Small intestine (tissue), 7 donors: ENCODE measurements at regions not wholly inside any gene's neighbourhood (a gene's known extent, or its start where the extent isn't known, plus 50 kb on each side); places are given as distances from the start of the nearest gene placed in this dataset.
A peak's percentile ranks its signal among the peaks of the same experiment; 100 is the strongest.
"Not testable (repeated sequence)": the region's sequence is repeated elsewhere in the genome, so short reads cannot be mapped to it uniquely, and the experiment has no call there.

ENCODE experiments used
- DNase-seq, 2 donors: peaks; one replicate each; pipeline versions ENCODE4 v3.0.0 to v3.0.0-alpha.2; 2013
- FAIRE-seq: peaks from 2 replicates; lab custom pipeline; 2012; peaks lifted over from hg19 to GRCh38; lab: Jason Lieb, UNC
- H3K27ac ChIP-seq, 3 donors: one replicate each; pipeline ENCODE4 v1.5.1; 2013; ENCODE audit warnings: low read length in 2 of 3, mild to moderate bottlenecking in 2 of 3, control low read depth in 1 of 3, inconsistent platforms in 1 of 3, low read depth in 1 of 3, moderate library complexity in 1 of 3
- H3K27me3 ChIP-seq, 3 donors: one replicate each; pipeline ENCODE4 v1.6.1; 2013; ENCODE audit warnings: low read length in 3 of 3, inconsistent platforms in 1 of 3; ENCODE audit not compliant: control insufficient read depth in 3 of 3, insufficient read depth in 3 of 3
- H3K36me3 ChIP-seq, 3 donors: one replicate each; pipeline ENCODE4 v1.6.1; 2013; ENCODE audit warnings: low read length in 3 of 3, inconsistent platforms in 1 of 3, low read depth in 1 of 3, mild to moderate bottlenecking in 1 of 3, moderate library complexity in 1 of 3; ENCODE audit not compliant: control insufficient read depth in 3 of 3, insufficient read depth in 2 of 3
- H3K4me1 ChIP-seq, 3 donors: one replicate each; pipeline ENCODE4 v1.6.1; 2013; ENCODE audit warnings: low read length in 2 of 3, inconsistent platforms in 1 of 3, low read depth in 1 of 3, mild to moderate bottlenecking in 1 of 3, moderate library complexity in 1 of 3; ENCODE audit not compliant: control insufficient read depth in 3 of 3, insufficient read depth in 2 of 3
- H3K4me3 ChIP-seq, 3 donors: one replicate each; pipeline ENCODE4 v1.5.1; 2013; ENCODE audit warnings: low read length in 3 of 3, control low read depth in 1 of 3, inconsistent platforms in 1 of 3, low read depth in 1 of 3, mild to moderate bottlenecking in 1 of 3, moderate library complexity in 1 of 3
- H3K9me3 ChIP-seq, 2 donors: one replicate each; pipeline ENCODE4 v1.6.1; 2013; ENCODE audit warnings: low read depth in 1 of 2, low read length in 1 of 2; ENCODE audit not compliant: control insufficient read depth in 2 of 2, insufficient read depth in 1 of 2
- WGBS, 3 donors: extraction: QIAGEN DNeasy Blood & Tissue Kit; methylation state at CpG; one replicate each; pipeline ENCODE4 v1.1.7; 2013; 5-methylcytosine and 5-hydroxymethylcytosine counted together
- donor health status: healthy with polysubstance abuse.
- donor health status: control.
- donor health status: control.
- donor health status: Bipolar disorder and iron deficiency.
- donor health status: healthy.

DNA sequence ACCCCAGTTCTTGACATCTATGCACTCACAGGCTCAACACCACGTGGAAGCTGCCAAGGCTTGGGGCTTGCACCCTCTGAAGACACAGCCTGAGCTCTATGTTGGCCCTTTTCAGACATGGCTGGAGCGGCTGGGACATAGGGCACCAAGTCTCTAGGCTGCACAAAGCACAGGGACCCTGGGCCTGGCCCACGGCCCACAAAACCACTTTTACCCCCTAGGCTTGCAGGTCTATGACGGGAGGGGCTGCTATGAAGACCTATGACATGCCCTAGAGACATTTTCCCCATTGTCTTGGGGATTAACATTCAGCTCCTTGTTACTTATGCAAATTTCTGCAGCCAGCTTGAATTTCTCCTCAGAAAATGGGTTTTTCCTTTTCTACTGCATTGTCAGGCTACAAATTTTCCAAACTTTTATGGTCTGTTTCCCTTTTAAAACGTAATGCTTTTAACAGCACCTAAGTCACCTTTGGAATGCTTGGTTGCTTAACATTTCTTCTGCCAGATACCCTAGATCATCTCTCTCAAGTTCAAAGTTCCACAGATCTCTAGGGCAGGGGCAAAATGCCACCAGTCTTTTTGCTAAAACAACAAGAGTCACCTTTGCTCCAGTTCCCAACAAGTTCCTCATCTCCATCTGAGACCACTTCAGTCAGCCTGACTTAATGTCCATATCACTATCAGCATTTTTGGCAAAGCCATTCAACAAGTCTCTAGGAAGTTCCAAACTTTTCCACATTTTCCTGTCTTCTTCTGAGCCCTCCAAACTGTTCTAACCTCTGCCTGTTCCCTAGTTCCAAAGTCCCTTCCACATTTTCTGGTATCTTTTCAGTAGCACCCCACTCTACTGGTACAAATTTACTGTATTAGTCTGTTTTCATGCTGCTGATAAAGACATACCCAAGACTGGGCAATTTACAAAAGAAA, 232.1 kb upstream of the IL12A start:
- not testable (repeated sequence) for H3K27ac ChIP-seq, FAIRE-seq, DNase-seq, H3K4me1 ChIP-seq, H3K27me3 ChIP-seq, H3K36me3 ChIP-seq, H3K4me3 ChIP-seq
- WGBS, 3 donors: 57 to 75% (median 67%) methylated on average over 5 of the region's 5 CpGs
- peaks cover 0 to 16% of the 10 kb centered on the region in 2 donors for H3K9me3 ChIP-seq

DNA sequence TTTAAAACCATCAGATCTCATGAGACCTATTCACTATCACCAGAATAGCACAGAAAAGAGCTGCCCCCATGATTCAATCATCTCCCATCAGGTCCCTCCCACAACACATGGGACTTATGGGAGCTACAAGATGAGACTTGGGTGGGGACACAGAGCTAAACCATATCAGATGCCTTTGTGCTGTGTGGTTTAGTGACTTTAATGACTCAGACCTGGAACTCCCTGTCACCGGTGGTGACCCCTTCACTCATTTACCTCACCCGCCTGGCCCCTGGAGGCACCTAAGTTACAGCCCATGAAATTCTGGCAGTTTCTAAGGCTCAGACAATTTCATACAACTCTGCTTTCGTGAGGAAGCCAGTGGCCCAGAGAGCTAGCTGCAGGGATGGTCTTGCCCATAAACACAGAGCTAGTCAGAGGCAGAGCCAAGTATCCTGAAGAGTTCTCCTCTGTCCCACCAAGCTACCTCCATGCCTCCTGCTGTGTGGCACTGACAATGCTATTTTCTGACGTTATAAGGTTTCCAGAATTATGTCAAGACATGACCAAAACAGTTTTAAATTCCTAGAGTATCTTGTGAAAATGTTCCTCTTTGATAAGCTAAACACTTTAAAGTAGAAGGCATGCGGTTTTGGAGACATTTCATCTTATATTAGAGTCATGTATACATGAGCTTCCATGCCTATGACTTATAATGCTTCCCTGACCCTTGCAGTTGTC, 231.1 kb upstream of the IL12A start:
- no peak for FAIRE-seq
- 84 to 86% (median 84%) methylated on average over 5 of the region's 5 CpGs for WGBS, 3 donors
- H3K27ac ChIP-seq: no peak overlapping the region

DNA sequence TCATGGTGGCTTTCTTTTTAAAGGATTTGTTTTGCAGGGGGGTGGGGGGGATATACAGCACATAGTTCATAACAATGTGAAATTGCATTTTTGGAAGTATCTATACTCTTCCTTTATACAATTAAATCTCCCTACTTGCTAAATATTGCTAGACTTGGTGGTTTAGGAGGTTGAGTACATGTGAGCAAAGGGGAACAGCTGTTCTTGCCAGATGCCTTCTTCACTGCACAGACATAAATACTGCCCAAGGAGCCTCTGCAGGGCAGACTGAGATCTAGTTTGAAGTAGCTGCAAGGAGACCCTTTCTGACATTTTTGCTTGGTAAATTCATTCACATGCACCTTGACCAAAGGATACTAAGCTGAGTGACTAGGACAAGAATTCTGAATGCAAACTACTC, 228.6 kb upstream of the IL12A start:
- DNase-seq (no peak), FAIRE-seq (no peak)
- H3K27ac ChIP-seq: no peak overlapping the region

More for the DNA sequence above, 231.1 kb upstream of the IL12A start:
- Histone ChIP-seq H3K27me3 (no peaks in the 10 kb centered on the region), H3K4me1 (peaks cover 0 to 2% (median 0%) of the 10 kb centered on the region in 3 donors), H3K4me3 (no peak overlapping the region), H3K36me3 (no peaks in the 10 kb centered on the region), H3K9me3 (peaks cover 0 to 13% of the 10 kb centered on the region in 2 donors)
- DNase-seq: no peak

DNA sequence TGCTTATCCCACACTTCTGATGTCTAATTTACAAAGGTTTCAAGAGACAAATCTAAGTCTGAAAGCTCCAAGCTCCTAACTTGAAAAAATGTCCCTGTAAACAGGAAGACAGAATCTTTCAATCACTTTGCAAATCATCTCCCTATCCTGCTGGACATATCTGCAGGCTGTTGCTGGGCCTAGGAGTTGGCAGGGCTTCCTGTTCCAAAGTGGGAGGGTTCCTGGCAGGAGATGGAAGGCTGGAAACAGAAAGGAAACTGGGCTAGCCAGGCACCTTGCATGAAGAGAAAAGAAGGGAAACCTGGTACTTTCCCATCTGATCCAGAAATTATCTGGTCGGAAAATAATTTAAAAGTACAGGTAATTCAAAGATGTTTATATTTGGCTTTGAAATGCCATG, 227.3 kb upstream of the IL12A start:
- Histone ChIP-seq H3K9me3 (no peaks in the 10 kb centered on the region), H3K4me3 (no peak overlapping the region), H3K27me3 (peaks cover 0 to 19% (median 10%) of the 10 kb centered on the region in 3 donors), H3K36me3 (no peaks in the 10 kb centered on the region), H3K4me1 (peaks cover 0 to 14% (median 4%) of the 10 kb centered on the region in 3 donors), H3K27ac (peak overlapping the region in 1 of 3 donors; percentile 95)
- DNase-seq (no peak), FAIRE-seq (no peak)
- 48 to 73% (median 61%) methylated on average over 1 of the region's 1 CpG for WGBS, 3 donors

More for the DNA sequence above, 228.6 kb upstream of the IL12A start:
- Histone ChIP-seq H3K36me3 (no peaks in the 10 kb centered on the region), H3K27me3 (peaks cover 0 to 10% (median 8%) of the 10 kb centered on the region in 3 donors), H3K9me3 (peaks cover 0 to 13% of the 10 kb centered on the region in 2 donors), H3K4me1 (peaks cover 0 to 7% (median 3%) of the 10 kb centered on the region in 3 donors), H3K4me3 (no peak overlapping the region)

DNA sequence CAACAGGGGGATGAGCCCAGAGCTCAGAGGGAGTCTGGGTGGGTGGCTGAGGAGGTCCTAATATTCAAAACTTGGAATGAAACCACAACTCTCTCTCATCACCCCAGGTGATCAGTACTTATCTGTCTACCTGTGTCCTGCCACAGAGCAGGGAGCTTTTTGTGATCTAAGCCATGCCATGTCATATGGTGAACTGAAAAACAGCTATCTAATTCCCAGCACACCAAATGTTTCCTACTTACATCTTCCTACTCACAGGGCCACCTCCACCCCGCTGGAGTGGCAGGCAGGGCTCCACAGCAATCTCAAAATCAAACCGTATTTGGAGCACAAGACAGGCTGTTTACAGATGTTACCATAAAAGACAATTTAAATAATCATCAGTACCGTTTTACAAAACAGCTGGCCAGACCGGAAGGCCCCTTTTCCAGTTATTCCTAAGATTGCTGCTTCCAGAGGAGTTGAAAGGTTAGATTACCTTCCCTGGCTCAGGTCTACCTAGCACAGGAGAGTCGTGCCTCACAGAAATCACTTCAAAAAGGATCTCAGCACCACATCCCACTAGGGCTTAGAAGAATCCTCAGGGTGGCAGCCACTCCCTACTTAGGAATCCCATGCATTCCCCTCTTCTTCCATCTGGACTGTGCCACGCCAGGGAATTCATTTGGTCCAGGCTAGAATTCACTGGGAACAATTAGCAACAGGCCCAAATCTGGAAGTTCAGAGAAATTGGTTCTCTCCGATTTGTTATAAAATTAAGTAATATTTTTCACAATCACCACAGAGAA, 226.6 kb upstream of the IL12A start:
- no peak for FAIRE-seq
- H3K36me3 ChIP-seq: no peaks in the 10 kb centered on the region

DNA sequence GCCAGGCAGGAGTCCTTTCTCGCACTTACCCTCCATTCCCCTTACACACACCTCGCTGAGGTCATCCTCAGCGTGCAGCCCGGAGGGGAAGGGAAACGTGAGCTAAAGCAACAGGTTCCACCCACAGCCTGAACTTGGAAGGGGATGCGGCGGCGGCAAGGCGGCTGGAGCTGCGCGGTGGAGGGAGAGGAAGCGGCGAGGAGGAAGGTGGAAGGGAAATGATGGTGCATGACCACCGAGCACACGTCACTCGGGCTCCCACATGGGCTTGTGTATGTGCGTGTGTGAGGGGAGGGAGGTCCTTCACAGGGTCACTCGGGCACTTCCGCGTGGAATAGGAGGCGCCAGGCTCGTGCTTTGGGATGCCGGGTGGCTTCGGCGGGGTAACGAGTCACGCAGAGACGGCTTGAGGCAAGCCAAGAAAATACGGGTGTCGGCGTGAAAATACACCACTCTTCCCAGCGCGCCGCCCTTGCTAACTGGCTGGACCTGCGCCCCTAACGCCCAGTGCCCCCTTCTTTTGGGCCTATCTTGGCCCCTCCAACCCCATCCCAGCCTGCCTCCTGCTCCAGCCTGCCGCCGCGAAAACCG, 225.5 kb upstream of the IL12A start:
- Histone ChIP-seq H3K4me3 (peak overlapping the region; percentile 0 to 64 (median 59)), H3K27ac (peak overlapping the region; percentile 14 to 95 (median 60)), H3K4me1 (peaks cover 0 to 14% (median 4%) of the 10 kb centered on the region in 3 donors), H3K9me3 (no peaks in the 10 kb centered on the region), H3K27me3 (peaks cover 3 to 19% (median 10%) of the 10 kb centered on the region in 3 donors), H3K36me3 (no peaks in the 10 kb centered on the region)
- FAIRE-seq: no peak
- 1 to 2% (median 1%) methylated on average over 37 to 40 of the region's 40 CpGs for WGBS, 3 donors
- DNase-seq: peak; percentile 12 to 72

More for the DNA sequence above, 226.6 kb upstream of the IL12A start:
- Histone ChIP-seq H3K27me3 (peaks cover 3 to 19% (median 10%) of the 10 kb centered on the region in 3 donors), H3K4me3 (no peak overlapping the region), H3K9me3 (no peaks in the 10 kb centered on the region), H3K27ac (peak overlapping the region in 1 of 3 donors; percentile 95), H3K4me1 (peaks cover 0 to 14% (median 4%) of the 10 kb centered on the region in 3 donors)
- DNase-seq: no peak
- 77 to 87% (median 80%) methylated on average over 7 of the region's 7 CpGs for WGBS, 3 donors

DNA sequence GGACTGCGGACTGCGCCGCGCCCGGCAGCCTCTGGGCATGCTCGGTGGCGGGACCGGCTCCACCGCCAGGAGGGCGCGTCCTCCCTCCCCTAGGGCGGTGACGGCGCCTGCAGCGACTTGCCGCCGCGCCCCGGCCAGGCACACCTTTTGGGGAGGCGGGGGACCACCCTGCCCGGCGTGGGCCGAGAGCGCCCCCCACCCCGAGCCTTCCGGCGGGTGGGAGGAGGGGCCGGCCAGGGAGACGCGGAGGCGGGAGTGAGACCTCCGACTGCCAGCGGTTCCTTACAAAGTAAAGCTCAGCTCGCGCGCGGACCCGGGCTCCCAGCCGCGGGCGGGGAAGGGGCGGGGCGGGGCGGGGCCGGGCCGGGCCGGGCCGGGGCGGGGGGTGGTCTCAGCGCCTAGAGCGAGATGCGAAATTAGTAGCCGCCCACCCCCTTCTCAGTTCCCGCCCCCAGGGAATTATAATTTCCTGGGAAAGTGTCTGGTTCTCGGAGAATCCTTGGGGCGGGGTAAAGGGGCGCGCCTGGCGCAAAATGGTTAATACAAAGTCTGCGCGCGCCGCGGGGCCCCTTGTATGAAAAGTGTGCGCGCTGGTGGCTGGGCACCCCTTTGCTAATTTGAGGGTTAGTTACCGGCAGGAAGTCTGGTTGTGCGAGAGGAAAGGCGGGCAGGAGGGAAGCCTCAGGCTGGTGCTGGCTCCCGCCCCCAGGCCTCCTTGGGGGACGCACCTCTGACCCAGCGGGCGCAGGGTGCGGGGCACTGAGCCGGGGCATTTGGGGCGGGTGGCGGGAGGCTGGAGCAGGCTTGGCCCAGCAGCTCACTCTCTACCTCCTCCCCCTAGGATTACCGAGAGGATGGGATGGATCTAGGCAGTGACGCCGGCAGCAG, 224.8 kb upstream of the IL12A start:
- Histone ChIP-seq H3K4me1 (peaks cover 0 to 14% (median 4%) of the 10 kb centered on the region in 3 donors), H3K36me3 (no peaks in the 10 kb centered on the region), H3K27ac (peak overlapping the region in 2 of 3 donors; percentile 67 to 95), H3K4me3 (peak overlapping the region; percentile 56 to 64 (median 59)), H3K9me3 (no peaks in the 10 kb centered on the region), H3K27me3 (peaks cover 3 to 19% (median 10%) of the 10 kb centered on the region in 3 donors)
- DNase-seq: peak; percentile 52 to 90
- FAIRE-seq: no peak
- WGBS, 3 donors: 0 to 2% (median 1%) methylated on average over 37 to 80 of the region's 80 CpGs
